ENCODE measurements at regions not wholly inside any gene's neighbourhood (a gene's known extent, or its start where the extent isn't known, plus 50 kb on each side); places are given as distances from the start of the nearest gene placed in this dataset.

DNA sequence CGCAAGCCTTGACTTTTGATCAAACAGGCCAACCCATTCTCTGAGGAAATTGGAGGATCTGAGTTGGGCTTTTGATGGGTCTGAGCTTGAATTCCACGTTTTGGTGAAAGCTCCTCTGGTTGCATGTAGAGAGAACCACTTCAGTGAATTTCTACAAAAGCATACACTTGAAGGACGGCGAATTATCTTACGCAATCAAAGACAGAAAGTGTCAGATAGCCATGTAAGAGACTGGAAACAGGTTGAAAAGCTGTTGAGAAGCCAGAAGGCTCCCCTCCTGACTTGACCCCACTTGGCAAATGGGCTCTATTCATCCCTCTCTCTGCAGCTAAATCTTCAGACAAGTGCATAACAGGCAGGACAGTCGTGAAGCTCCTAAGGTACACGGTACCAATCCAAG, 809.1 kb downstream of the BCL11B start:
- no peak for DNase-seq

DNA sequence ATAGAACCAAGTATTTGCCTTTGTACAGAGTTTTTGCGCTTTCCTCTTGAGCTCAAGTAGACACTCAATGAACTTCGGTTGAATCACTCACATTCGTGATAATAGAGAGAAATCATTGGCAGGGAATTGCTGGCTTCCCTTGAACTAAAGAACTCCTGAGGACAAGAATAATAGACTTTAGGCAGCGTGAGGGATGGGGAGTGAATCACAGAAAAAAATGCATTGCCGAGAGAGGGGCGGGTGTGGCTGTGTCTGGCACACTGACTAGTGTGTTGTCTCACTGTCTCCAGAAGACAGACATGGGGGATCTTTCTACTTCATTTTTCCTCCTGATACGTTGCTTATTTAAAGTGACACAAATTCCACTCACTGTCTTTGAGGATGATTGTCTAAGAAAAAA, 805.2 kb downstream of the BCL11B start:
- no peak for DNase-seq

DNA sequence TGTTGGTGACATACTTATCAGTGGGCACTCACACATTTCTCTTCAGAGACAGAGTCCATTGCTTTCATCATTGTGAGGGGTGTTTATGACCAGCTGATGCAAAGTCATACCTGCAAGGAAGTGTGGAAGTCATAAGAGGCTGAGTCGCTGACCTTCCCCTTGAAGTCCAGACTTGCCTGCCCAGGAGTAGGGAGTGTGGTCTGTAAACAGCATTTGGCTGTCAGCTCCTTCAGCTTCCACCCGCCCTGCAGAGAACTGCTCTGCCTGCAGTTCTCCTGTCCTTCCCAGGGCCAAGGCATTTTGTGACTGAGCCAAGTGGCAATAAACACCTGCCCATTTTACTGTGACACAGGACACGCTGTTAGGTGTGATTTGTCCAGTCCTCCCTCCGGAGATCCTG, 801.3 kb downstream of the BCL11B start:
- DNase-seq = no peak

DNA sequence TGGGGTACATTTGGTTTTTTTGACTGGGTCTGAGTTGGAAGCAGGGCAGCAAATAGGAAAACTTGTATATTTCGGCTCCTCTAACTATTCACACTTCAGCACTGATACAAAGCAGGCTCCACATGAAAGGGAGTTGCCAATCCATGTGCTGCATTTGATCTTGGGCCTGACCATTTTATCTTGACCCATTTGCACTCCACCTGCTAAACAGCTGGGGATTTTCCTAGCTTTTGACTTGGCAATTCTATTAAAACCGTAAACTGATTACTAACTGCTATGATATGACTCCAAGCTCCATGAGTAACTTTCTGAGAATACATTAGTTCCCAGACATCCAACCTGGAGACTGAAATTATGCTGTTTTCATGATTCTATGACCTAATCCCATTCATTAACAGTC, 797.1 kb downstream of the BCL11B start:
- no peak for DNase-seq

DNA sequence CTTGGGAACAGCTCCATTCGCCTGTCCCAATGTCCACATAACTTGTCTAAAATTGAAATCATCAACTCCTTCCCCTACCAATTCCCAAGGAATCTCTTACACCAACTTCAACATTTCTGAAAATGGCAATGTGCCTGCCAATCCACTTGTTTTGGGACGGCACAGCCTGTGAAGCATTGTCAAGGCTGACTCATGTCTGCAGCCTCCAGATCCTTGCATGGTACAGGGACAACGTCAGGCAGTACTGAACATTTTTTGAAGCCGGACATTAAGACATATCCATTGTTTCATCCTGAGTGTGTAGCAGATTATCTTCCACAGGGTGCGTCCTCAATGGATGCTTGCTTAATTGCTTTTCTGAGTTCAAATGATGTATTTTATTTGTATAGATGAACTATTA, 794.1 kb downstream of the BCL11B start:
- DNase-seq = no peak

DNA sequence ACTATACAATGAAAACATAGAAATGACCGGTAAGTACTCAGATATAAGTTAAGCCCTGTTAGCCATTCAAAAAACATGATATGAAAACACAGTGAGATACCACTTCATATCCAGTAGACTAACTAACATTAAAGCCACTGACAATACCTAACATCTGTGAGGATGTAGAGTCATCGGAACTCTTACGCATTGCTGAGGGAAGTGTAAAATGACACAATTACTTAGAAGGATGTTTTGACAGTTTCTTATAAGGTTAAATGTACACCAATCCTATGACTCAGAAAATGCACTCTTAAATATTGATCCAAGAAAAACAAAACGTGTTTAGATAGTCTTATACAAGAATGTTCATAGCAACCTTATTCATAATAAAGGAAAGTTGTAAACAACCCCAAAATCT, 782.9 kb downstream of the BCL11B start:
- DNase-seq = no peak

DNA sequence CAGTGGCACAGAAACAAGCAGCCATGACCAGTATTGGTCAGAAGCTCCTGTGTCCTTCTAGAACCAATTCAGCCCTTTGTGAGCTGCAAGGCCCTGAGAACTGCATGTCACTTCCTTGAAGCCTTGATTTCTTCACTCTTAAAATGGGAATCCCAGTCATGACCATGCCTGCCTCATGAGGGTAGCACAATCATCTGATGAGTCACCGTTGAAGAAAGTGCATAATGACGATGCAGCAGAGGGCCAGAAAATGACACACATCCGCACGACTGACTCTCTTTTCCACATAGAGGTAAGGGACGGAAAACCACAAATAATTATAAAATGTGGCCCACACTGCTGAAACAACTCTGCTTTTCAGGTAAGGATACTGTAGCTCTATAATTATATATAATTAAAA, 777.4 kb downstream of the BCL11B start:
- DNase-seq = peak; percentile 32

DNA sequence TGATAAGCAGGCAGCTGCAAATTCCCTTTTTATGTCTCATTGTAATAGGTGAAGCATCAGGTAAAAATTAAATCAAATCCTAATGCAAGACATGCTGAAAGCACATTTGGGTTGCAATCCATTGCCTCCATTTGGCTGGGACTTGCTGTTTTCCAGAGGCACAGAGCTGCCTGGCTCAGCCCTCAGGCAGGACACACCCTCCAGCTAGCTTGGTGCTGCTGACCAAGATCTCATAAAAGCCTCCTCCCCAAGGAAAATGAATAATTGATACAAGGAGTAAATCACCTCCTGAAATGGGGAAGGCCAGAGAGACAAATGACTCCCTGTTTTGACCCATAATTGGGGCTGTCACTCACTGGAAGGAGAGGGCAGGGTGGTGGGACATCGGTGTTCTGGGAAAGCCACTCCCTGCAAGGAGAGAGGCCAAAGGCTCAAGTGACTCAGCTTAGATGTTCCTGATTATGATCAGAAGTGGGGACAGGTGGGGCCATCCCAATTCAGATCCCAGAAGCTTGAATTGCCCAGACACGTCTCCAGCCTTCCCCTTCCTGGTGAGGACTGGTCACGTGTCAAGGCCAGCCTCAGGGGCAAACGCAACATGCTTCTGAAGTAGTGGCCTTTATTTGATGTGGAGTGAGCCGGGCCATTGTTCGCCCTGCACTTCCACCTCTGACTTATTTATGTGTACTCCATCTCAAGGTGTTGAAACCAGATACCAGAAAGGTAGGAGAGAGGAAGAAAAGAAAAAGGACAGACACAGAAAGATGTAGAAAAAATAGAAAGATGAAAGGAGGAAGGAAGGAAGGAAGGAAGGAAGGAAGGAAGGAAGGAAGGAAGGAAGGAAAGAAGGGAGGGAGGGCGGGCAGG, 773.7 kb downstream of the BCL11B start:
- no peak for DNase-seq

DNA sequence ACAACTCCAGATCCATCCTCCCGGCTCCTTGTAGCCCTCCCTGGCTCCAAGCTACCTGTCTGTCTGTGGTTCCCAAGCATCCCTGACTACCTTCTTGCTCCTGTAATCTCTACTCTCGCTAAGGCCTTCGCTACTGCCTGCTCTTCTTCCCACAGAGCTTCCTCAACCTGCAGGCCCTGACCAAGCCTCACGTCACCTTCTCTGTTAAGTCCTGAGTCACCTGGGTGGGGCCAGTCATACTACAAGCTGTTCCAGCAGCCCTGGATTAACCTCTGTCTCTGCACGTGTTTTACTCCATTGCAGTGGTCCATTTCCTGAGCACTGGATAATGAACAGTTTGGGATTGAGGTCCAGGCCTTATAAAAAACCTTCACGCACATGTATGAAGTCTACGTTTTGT, 770.7 kb downstream of the BCL11B start:
- no peak for DNase-seq

DNA sequence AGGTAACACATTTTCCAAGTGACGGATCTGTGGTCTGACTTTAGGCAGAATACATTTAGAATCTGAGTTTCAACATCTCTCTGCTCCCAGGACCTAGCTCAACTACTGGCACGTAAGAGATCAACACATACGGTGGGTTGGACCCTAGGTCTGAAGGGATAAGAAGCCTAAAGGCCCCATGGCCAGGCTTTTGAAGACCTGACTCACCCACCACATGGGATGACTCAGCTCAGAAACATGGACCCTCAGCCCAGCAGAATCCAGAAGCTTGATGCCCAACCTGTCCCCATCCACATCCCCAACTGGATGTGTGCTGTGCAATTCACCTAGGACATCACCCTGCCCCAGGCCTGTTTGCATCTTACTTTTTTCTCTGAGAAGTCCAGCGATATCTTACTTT, 770.2 kb downstream of the BCL11B start:
- no peak for DNase-seq

DNA sequence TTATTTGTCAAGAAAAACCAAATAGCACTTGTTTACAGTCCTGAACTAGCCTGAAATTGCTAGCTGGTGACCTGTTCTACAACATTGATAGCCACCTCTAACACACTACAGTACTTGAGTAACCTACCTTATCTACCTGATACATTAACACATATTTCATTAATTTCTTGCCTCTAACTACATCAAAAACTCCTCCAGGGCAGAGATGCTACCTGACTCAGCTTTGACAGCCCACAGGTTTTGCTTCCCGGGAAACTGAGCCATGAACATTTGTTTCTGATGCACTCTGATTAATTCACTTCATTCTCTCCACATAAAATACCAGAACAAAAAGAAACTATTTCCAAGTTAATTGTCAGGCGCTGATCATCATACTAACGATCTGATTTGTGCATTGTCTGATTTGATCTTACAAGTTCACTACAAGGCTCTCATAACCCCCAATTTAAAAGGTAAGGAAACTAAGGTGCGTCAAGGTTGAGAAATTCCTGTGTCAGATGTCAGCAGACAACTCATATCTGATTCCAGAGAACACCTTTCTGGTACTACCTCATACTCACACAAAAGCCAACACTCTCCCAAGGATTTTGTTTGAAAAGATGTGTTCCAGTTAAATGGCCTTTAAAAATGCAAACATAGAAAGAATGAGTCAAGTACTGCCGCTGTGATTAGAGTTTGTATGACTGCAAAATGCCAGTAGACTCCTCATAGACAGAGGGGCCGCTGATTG, 768.7 kb downstream of the BCL11B start:
- no peak for DNase-seq

DNA sequence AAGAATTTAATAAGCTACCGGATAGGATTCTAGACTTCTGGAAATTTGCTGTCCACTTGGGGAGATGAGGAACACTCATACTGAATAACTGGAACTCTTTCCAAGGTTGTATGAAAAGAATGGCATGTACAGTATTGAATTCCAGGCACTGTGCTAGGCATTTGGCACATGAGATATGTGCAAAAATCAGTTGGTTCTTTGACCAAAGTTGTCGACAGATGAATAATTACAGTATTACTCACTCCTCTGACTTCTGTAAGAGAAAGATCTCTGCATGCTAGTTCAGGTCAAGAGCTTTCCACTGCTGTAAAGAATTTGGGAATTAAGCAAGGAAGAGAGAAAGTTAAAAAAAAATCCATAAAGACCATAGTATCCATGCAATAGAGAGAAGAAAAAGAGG, 764.7 kb downstream of the BCL11B start:
- DNase-seq = no peak

DNA sequence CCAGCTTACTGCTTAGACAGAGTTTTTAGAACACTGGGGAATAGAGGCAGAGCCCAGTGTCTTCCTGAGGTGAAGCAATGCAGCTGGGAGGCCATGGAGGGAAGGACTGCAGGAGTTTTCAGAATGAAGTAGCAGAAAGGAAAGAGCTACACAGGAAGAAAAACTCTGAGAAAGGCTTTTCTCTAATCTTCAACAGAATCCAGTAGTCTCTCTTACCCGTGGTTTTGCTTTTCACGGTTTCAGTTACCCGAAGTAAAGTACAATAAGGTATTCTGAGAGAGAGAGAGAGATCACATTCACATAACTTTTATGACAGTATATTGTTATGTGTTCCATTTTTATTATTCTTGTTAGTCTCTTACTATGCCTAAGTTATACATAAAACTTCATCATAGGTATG, 761.6 kb downstream of the BCL11B start:
- DNase-seq = no peak

DNA sequence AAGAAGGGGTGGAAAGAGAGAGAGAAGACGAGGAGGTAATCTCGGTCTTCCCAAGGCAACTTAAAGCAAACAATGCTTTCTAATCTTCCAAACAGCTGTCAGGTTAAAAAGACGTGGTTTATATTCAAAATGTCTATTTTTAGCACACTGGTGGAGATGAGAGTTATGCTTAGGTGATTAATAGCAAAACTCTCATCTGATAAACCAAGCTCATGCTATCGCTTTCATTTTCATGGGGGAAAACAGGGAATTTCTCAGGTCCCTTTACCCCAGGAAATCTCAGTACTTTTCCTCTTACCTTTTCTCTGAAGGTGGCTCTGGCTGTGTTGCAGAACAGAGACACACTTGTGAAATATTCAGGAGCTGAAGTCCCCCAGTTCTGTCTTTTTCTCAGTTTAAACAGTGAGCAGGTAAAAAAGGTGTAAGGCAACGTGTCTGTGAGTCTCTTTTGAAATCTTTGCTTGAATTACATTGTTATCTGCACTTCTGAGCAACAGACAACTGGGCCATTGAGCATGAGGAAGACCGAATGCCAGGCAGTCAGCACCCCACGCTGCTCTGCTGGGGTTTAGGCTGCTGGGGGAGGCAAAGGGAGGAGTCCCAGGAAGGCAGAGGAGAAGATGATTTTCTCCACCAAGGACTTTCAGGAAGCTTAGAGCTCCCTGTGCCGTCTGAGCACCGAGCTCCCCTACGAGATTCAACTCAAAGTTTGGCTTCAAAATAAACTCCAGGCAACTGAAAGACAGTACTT, 759.3 kb downstream of the BCL11B start:
- no peak for DNase-seq

DNA sequence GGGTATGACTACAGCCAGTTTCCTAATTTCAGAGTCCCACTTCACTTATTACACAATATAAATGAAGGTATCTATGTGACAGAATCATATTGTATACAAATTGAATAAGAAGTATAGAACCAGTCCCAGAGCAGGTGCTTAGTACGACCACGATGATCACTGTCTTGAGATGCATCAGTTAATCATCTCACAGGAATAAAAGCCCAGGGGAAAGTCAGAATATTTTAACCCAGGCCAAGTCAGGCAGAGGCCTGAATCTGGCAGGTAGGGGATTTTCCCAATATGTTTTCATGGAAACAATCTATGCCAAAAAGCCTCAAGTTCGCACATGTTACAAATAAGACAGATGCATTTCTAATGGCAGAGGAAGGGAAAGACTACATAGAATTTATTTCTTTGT, 758.4 kb downstream of the BCL11B start:
- DNase-seq = no peak

DNA sequence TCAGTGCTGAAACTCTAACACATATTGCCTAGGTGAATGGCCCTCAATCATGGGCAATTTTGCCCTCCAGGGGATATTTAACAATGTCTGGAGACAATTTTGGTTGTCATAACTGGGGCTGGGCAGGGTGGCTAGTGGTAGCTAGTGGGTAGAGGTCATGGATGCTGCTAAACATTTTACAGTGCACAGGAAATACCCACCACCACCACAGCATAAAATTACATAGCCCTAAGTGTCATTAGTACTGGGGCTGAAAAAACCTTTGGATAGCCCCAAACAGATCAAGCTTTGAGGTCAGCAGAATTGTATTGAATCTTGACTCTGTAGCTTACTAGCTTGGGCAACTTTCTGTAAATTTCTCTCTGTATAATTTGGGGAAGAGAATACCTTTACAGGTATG, 758.0 kb downstream of the BCL11B start:
- no peak for DNase-seq

DNA sequence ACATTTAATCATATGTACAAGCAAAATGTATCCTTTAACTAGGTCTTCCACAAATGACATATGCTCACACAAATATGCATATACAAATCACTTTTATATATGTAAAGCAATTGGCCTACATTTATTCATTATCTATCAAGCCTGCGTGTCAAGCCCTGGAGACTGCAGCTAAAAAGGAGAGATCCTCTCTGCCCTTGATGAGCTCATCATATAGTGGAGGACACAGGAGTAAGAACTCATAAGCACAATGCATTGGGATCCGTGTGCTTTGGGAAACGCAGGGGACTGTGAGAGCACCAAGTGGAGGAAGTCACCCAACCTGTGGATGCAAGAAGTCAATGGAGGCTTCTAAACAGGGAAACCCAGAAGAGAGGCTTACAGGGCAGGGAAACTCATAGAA, 735.7 kb downstream of the BCL11B start:
- DNase-seq = no peak

DNA sequence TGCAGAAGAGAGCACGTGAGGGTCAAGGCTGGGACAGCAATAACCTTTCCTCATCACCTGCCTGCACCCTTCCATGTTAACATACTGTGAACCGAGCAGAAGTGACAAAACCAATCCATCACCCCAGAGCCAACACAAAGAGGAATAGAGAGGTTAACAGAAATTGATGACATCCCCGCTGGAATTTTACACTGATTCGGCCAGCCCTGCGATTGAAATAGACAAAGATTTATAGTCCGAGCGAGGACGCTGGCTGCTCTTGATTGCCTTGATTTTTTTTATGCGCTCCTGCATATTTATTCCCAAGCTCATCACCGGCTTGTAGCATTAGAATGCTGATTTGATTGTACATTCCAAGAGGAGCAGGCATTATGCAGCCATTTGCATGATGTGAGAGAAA, 729.7 kb downstream of the BCL11B start:
- DNase-seq = no peak

DNA sequence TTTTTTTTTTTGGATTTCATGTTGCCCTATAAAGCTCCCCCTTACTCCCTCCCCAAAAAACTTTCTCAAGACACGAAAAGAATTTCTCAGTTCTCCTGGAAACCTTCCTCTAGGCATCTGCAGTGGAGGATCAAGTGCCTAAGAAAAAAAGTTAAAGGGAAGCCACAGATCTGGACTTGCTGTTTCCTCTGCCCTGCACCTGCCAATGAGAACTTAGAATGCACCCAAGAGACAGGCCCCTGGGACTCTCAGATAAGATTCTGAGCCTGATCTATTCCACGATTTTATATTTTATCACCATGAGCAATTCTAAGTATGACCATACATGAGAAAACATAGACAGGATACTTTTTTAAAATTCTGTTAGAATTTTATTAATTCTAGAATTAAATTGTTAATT, 728.9 kb downstream of the BCL11B start:
- DNase-seq = no peak

DNA sequence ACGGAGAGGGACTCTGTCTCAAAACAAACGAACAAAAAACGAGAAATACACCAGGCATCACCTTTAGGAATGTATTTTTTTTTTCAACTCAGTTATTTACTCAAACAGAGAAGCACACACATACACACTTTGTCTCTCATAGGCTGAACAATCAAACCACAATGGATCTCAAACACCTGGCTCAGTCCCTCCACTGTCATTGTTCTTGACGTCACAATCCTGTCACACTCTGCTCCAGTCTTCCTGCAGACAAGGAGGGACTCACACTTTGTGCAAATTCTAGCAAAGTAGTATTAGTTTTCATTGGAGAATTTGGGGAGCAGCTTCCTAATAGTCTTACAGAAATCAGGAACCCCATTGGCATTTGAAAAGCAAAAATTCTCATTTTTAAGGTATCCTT, 727.8 kb downstream of the BCL11B start:
- DNase-seq = no peak

DNA sequence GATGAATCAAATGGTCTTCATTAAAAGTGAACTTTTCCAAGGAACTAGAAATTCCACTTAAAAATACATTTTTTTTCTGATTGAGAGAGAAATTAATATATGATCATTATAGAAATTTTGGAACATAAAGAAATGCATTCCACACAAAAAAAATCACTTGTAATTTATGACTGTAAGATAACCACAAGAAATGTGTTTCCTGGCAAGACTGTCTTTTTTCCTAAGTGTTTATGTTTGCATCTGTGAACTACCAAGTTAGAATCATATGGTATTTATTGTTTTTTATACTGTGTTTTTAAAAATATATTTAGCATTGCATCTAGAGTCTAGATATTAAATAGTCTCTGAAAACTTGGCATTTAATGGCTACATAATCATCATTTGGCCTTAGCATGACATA, 726.8 kb downstream of the BCL11B start:
- DNase-seq = no peak

DNA sequence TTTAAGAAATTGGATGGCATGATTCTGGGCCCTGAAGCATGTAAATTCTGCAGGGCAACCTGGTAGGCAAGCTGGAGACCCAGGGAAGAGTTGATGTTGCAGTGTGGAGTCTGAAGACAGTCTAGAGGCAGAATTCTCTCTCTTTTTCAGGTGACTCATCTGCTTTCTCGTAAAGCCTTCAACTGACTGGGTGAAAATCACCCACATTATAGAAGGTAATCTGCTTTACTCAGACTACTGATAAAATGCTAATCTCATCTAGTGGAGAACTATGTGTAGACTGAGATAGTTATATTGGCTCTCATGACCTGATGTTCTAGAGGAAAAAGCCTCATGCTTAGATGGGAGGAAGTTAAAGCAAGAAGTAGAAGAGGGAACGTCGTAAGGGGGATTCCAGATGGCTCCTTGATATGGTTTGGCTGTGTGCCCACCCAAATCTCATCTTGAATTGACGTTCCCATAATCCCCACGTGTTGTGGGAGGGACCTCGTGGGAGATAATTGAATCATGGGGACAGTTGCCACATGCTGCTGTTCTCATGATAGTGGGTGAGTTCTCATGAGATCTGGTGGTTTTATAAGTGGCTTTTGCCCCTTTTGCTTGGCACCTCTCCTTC, 723.8 kb downstream of the BCL11B start:
- DNase-seq = peak; percentile 59

DNA sequence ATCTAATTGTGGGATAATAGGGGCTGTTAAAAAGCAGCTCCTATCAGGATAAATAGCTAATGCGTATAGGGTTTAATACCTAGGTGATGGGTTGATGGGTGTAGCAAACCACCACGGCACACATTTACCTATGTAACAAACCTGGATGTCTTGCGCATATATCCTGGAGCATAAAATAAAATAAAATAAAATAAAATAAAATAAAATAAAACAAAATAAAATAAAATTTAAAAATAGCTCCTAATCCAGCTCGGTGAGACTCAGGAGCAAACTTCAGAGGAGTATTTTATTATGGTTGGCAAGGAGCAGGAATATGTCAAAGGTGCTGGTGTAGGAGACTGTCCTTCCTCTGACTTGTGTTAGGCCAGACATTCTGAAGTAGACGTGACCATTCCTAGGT, 721.0 kb downstream of the BCL11B start:
- DNase-seq = no peak

All from activated CD4-positive, alpha-beta T cell treated with anti-CD3 and anti-CD28 coated beads for 48 hours (primary cell).